WERI-Rb-1 (cell line): ENCODE measurements at regions not wholly inside any gene's neighbourhood (a gene's known extent, or its start where the extent isn't known, plus 50 kb on each side); places are given as distances from the start of the nearest gene placed in this dataset.
A peak's percentile ranks its signal among the peaks of the same experiment; 100 is the strongest.

ENCODE experiments used
- DNase-seq: peaks from one replicate; pipeline ENCODE4 v3.0.0-alpha.2; 2020
- H3K27ac ChIP-seq: fragments of 250-450 bp; sonication (Bioruptor Pico); 2 replicates; pipeline ENCODE4 v1.5.1; 2020; ENCODE audit warnings: mild to moderate bottlenecking, moderate library complexity
- H3K27me3 ChIP-seq: fragments of 250-450 bp; sonication (Bioruptor Pico); 2 replicates; pipeline ENCODE4 v1.5.1; 2021; ENCODE audit warnings: mild to moderate bottlenecking, low read depth, moderate library complexity; ENCODE audit not compliant: insufficient read depth, severe bottlenecking
- H3K36me3 ChIP-seq: fragments of 250-450 bp; sonication (Bioruptor Pico); 2 replicates; pipeline ENCODE4 v1.5.1; 2020; ENCODE audit warnings: mild to moderate bottlenecking, moderate library complexity
- H3K4me3 ChIP-seq: 2 replicates; pipeline ENCODE4 v1.5.1; 2011; ENCODE audit warnings: low read depth, mild to moderate bottlenecking, control low read depth, low read length
- H3K9me3 ChIP-seq: fragments of 250-450 bp; sonication (Bioruptor Pico); 2 replicates; pipeline ENCODE4 v1.5.1; 2021; ENCODE audit warnings: mild to moderate bottlenecking, moderate library complexity; ENCODE audit not compliant: severe bottlenecking
- TF ChIP-seq, protein P1 (sequence below): IDR thresholded peaks from 2 replicates; pipeline ENCODE4 v1.5.1; 2011; ENCODE audit warnings: low read depth, mild to moderate bottlenecking, control low read depth, inconsistent platforms, low read length

DNA sequence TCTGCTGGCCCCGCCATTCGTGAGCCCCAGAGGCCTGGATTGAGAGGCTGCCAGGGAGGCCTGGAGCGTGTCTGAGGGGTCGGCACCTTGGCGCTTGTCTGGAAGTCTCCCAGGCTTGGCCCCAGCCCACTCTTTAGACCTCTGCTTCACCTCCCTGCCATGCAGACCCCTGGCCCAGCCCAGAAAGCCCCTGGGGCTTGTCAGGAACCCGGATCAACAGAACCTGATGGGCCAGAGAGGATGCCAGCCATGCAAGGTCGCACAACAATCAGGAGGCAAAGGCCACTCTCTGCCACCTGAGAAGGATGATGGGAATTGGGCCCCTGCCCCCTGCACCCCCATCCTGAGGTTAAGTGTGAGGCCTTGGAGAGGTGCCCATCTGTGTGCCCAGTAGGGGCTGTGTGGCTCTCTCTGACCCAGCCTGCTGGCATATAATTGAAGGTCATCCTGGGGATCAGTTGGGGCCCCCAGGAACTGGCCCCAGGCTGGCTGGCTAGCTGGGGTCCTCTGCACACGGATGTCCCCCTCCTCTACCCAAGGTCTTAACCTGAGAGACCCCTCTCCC is 103.3 kb upstream of the SLC6A6 start:
- TF ChIP-seq, protein P1, sequence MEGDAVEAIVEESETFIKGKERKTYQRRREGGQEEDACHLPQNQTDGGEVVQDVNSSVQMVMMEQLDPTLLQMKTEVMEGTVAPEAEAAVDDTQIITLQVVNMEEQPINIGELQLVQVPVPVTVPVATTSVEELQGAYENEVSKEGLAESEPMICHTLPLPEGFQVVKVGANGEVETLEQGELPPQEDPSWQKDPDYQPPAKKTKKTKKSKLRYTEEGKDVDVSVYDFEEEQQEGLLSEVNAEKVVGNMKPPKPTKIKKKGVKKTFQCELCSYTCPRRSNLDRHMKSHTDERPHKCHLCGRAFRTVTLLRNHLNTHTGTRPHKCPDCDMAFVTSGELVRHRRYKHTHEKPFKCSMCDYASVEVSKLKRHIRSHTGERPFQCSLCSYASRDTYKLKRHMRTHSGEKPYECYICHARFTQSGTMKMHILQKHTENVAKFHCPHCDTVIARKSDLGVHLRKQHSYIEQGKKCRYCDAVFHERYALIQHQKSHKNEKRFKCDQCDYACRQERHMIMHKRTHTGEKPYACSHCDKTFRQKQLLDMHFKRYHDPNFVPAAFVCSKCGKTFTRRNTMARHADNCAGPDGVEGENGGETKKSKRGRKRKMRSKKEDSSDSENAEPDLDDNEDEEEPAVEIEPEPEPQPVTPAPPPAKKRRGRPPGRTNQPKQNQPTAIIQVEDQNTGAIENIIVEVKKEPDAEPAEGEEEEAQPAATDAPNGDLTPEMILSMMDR = no peak
- Histone ChIP-seq H3K27ac (no peak overlapping the region), H3K27me3 (no peaks in the 10 kb centered on the region), H3K4me3 (no peak overlapping the region), H3K36me3 (no peaks in the 10 kb centered on the region), H3K9me3 (no peaks in the 10 kb centered on the region)
- no peak for DNase-seq

GRCh38 chr3:14299767-14300166 is 102.6 kb upstream of the SLC6A6 start:
- no peaks in the 10 kb centered on the region for H3K9me3 ChIP-seq
- no peak overlapping the region for H3K4me3 ChIP-seq
- TF ChIP-seq, protein P1 = no peak
- no peaks in the 10 kb centered on the region for H3K36me3 ChIP-seq
- H3K27ac ChIP-seq = no peak overlapping the region
- DNase-seq = no peak
- no peaks in the 10 kb centered on the region for H3K27me3 ChIP-seq

- no peak overlapping the region for H3K4me3 ChIP-seq
Observed at GRCh38 chr3:14300721-14301399, 101.5 kb upstream of the SLC6A6 start.

GRCh38 chr3:14301558-14301957 is 100.8 kb upstream of the SLC6A6 start:
- Histone ChIP-seq H3K4me3 (no peak overlapping the region), H3K36me3 (no peaks in the 10 kb centered on the region), H3K27me3 (no peaks in the 10 kb centered on the region), H3K9me3 (no peaks in the 10 kb centered on the region), H3K27ac (no peak overlapping the region)
- TF ChIP-seq, protein P1 = no peak
- no peak for DNase-seq

More at GRCh38 chr3:14300721-14301399, 101.5 kb upstream of the SLC6A6 start:
- TF ChIP-seq, protein P1 = peak; percentile 1; the same call in 1 of the 2 replicates
- H3K27me3 ChIP-seq = no peaks in the 10 kb centered on the region
- H3K27ac ChIP-seq = no peak overlapping the region
- no peaks in the 10 kb centered on the region for H3K36me3 ChIP-seq
- no peaks in the 10 kb centered on the region for H3K9me3 ChIP-seq
- no peak for DNase-seq

GRCh38 chr3:14303336-14304100 is 98.9 kb upstream of the SLC6A6 start:
- H3K36me3 ChIP-seq = no peaks in the 10 kb centered on the region
- TF ChIP-seq, protein P1 = no peak
- DNase-seq = peak; percentile 16
- no peaks in the 10 kb centered on the region for H3K9me3 ChIP-seq
- H3K27me3 ChIP-seq = no peaks in the 10 kb centered on the region
- no peak overlapping the region for H3K4me3 ChIP-seq
- no peak overlapping the region for H3K27ac ChIP-seq
